GM12878 (cell line): ENCODE measurements at regions not wholly inside any gene's neighbourhood (a gene's known extent, or its start where the extent isn't known, plus 50 kb on each side); places are given as distances from the start of the nearest gene placed in this dataset.

Experiments
- ATAC-seq: fragments of 200-7000 bp; cut with Tn5 transposase; 3 replicates; pipeline ENCODE4 v1.9.1; 2020; ENCODE audit warnings: mild to moderate bottlenecking, moderate library complexity
- BruUV-seq: library from RNA; stranded (reverse); fragments of 400-500 nt; replicated peaks from 2 replicates; lab custom pipeline; 2021; lab: Mats Ljungman, UMichigan
- CTCF ChIA-PET: fragments of 300-600 bp; sonication (Branson Sonifier 250); formaldehyde crosslinking; extraction: SDS; loops from one replicate; lab custom pipeline; 2021; ENCODE audit warnings: inconsistent platforms; lab: Yijun Ruan, JAX
- POLR2A ChIA-PET: fragments of 350-600 bp; formaldehyde crosslinking; extraction: SDS; loops from one replicate; lab custom pipeline; 2021; ENCODE audit warnings: inconsistent platforms; lab: Charles Lee
- RAD21 ChIA-PET: fragments of 300-600 bp; sonication (Branson Sonifier 250); formaldehyde crosslinking; loops from one replicate; lab custom pipeline; 2023; ENCODE audit warnings: antibody characterized with exemption; ENCODE audit not compliant: unreplicated experiment; lab: Charles Lee
- SMC1A ChIA-PET: fragments of 300-600 bp; sonication (Branson Sonifier 250); formaldehyde crosslinking; loops from one replicate; lab custom pipeline; 2023; ENCODE audit not compliant: unreplicated experiment, uncharacterized antibody; lab: Charles Lee
- DNase-seq: peaks from one replicate; pipeline ENCODE4 v3.0.0-alpha.2; 2011; ENCODE audit warnings: low read depth, low spot score
- FAIRE-seq: peaks from 3 replicates; lab custom pipeline; 2011; peaks lifted over from hg19 to GRCh38; lab: Jason Lieb, UNC
- H2AFZ ChIP-seq: 2 replicates; pipeline ENCODE4 v1.6.0; 2011; ENCODE audit warnings: low read depth, low read length, control low read depth; ENCODE audit not compliant: control insufficient read depth
- H3K27ac ChIP-seq: 2 replicates; pipeline ENCODE4 v1.5.1; 2011; ENCODE audit warnings: control low read depth; ENCODE audit not compliant: control insufficient read depth, insufficient read depth
- H3K27me3 ChIP-seq, 2 experiments: replicated peaks in 1 of 2; 2 replicates each; pipeline versions ENCODE4 v1.6.0 to v1.6.1; 2011; ENCODE audit warnings: low read length in 1 of 2; ENCODE audit not compliant: control insufficient read depth in 2 of 2, insufficient read depth in 2 of 2
- H3K36me3 ChIP-seq, 2 experiments: 2 replicates each; pipeline ENCODE4 v1.5.1; 2011; ENCODE audit warnings: low read length in 1 of 2; ENCODE audit not compliant: control insufficient read depth in 2 of 2, insufficient read depth in 2 of 2
- H3K4me1 ChIP-seq: 2 replicates; pipeline ENCODE4 v1.6.1; 2011; ENCODE audit warnings: mild to moderate bottlenecking, low read length, moderate library complexity, mixed read lengths; ENCODE audit not compliant: control insufficient read depth, insufficient read depth
- H3K4me2 ChIP-seq: 2 replicates; pipeline ENCODE4 v1.6.0; 2011; ENCODE audit warnings: control low read depth; ENCODE audit not compliant: control insufficient read depth, insufficient read depth
- H3K4me3 ChIP-seq: fragments of 200-600 bp; sonication (generic); 2 replicates; pipeline ENCODE4 v1.5.1; 2016
- H3K79me2 ChIP-seq: 2 replicates; pipeline ENCODE4 v1.6.0; 2011; ENCODE audit warnings: low read length; ENCODE audit not compliant: control insufficient read depth, insufficient read depth
- H3K9ac ChIP-seq: 2 replicates; pipeline ENCODE4 v1.8.0; 2011; ENCODE audit warnings: low read length, control low read depth, mixed read lengths; ENCODE audit not compliant: control insufficient read depth, insufficient read depth
- H3K9me3 ChIP-seq: replicated peaks from 3 replicates; pipeline ENCODE4 v1.5.1; 2011; ENCODE audit warnings: mild to moderate bottlenecking, low read length; ENCODE audit not compliant: control insufficient read depth, insufficient read depth
- H4K20me1 ChIP-seq: 2 replicates; pipeline ENCODE4 v1.6.0; 2011; ENCODE audit not compliant: control insufficient read depth, insufficient read depth
- BRCA1 ChIP-seq: IDR thresholded peaks from 2 replicates; pipeline ENCODE4 v1.6.1; 2011; ENCODE audit warnings: low read depth, low read length, improper control_type of control experiment
- ESRRA ChIP-seq: IDR thresholded peaks from 2 replicates; pipeline ENCODE4 v1.6.1; 2012; ENCODE audit warnings: mild to moderate bottlenecking, low read length, improper control_type of control experiment
- NFXL1 ChIP-seq: fragments of 450-650 bp; IDR thresholded peaks from 2 replicates; pipeline ENCODE4 v1.6.1; 2017; ENCODE audit warnings: antibody characterized with exemption, mild to moderate bottlenecking, borderline replicate concordance
- NR2C2 ChIP-seq: IDR thresholded peaks from 2 replicates; pipeline ENCODE4 v1.6.1; 2011; ENCODE audit warnings: borderline replicate concordance, low read depth; ENCODE audit not compliant: control insufficient read depth, insufficient read length
- REST ChIP-seq: IDR thresholded peaks from 2 replicates; pipeline ENCODE4 v1.6.1; 2012; ENCODE audit warnings: mild to moderate bottlenecking, low read depth, low read length
- SUPT20H ChIP-seq: IDR thresholded peaks from 2 replicates; pipeline ENCODE4 v1.6.1; 2011; ENCODE audit warnings: low read depth, mild to moderate bottlenecking, low read length, moderate library complexity, borderline replicate concordance; ENCODE audit not compliant: control insufficient read depth
- YBX1 ChIP-seq: fragments of 450-650 bp; IDR thresholded peaks from 2 replicates; pipeline ENCODE4 v1.6.1; 2016; ENCODE audit warnings: antibody characterized with exemption
- ZNF24 ChIP-seq: fragments of 450-650 bp; IDR thresholded peaks from 2 replicates; pipeline ENCODE4 v1.6.1; 2017; ENCODE audit warnings: antibody characterized with exemption, mild to moderate bottlenecking
- WGBS: methylation state at CpG from one replicate; pipeline ENCODE4 v1.1.6; 2016; ENCODE audit warnings: low lambda C conversion rate; ENCODE audit not compliant: insufficient replicate concordance, insufficient coverage; ENCODE audit errors: missing lambda C conversion rate; 5-methylcytosine and 5-hydroxymethylcytosine counted together
- in situ Hi-C: fragments of 300-500 bp; cut with MboI; formaldehyde crosslinking; loops from 9 replicates; pipeline ENCODE4 v1.14.3; 2018; ENCODE audit warnings: mixed read lengths
- intact Hi-C: fragments of 100-400 bp; cut with micrococcal nuclease; formaldehyde crosslinking; loops from one replicate; pipeline ENCODE4 v1.14.2; 2022; ENCODE audit not compliant: unreplicated experiment

- no peak for ATAC-seq
- no peaks in the 10 kb centered on the region for H3K36me3 ChIP-seq
- no peaks in the 10 kb centered on the region; a peak in 1 of 4 replicates for H3K27me3 ChIP-seq
- no peak for DNase-seq
- no peaks in the 10 kb centered on the region for H4K20me1 ChIP-seq
- intact Hi-C loops: no loop called here
- H2AFZ ChIP-seq: no peak overlapping the region
- in situ Hi-C loops: no loop called here
- TF ChIP-seq NFXL1 (no peak), YBX1 (no peak), REST (no peak), ZNF24 (no peak), ESRRA (no peak), SUPT20H (no peak), NR2C2 (no peak), BRCA1 (no peak)
- H3K79me2 ChIP-seq: no peaks in the 10 kb centered on the region
- no peak overlapping the region for H3K9ac ChIP-seq
- RAD21 ChIA-PET: interaction anchor here (1.4 kb wide), 1 partner anchor 263 kb away, joined by 3 read pairs; no protein-coding TSS in a partner anchor
- FAIRE-seq: no peak
- 19% methylated on average over 3 of the region's 3 CpGs for WGBS
- H3K4me3 ChIP-seq: no peak overlapping the region
- H3K9me3 ChIP-seq: no peaks in the 10 kb centered on the region
- POLR2A ChIA-PET: no interaction called here
- H3K4me1 ChIP-seq: no peaks in the 10 kb centered on the region
- H3K27ac ChIP-seq: no peak overlapping the region
- H3K4me2 ChIP-seq: no peak overlapping the region
- no TSS peak for BruUV-seq
- SMC1A ChIA-PET: no interaction called here
- CTCF ChIA-PET: no interaction called here
These were observed 62.1 kb upstream of the ESRRB start for GRCh38 chr14:76313852-76314251.
